ENCODE measurements at regions not wholly inside any gene's neighbourhood (a gene's known extent, or its start where the extent isn't known, plus 50 kb on each side); places are given as distances from the start of the nearest gene placed in this dataset.

GRCh38 chr16:64149756-64150155 is 972.1 kb downstream of the CDH11 start:
- no peaks in the 10 kb centered on the region for H3K9me2 ChIP-seq (replicated peaks; ENCODE audit: insufficient read depth, low read length)
- H3K27ac ChIP-seq (ENCODE audit: low read length) = no peak overlapping the region
- no peaks in the 10 kb centered on the region for H3K79me2 ChIP-seq (ENCODE audit: low read length)
- H3K36me3 ChIP-seq (replicated peaks; ENCODE audit: insufficient read depth, low read length) = no peaks in the 10 kb centered on the region
- DNase-seq = no peak
- no peak overlapping the region for H3K4me2 ChIP-seq (ENCODE audit: low read depth, low read length)
- no peaks in the 10 kb centered on the region for H3K4me1 ChIP-seq (ENCODE audit: low read length)
- no peak overlapping the region for H2AFZ ChIP-seq (ENCODE audit: low read length)
- no peak overlapping the region for H3K9ac ChIP-seq (ENCODE audit: low read length)
- no peaks in the 10 kb centered on the region for H3K27me3 ChIP-seq (replicated peaks; ENCODE audit: insufficient read depth, low read length)
- H4K20me1 ChIP-seq (ENCODE audit: insufficient read depth, low read length) = no peaks in the 10 kb centered on the region
- H3F3A ChIP-seq (ENCODE audit: insufficient read depth, low read length) = no peaks in the 10 kb centered on the region
- H3K9me3 ChIP-seq (replicated peaks; ENCODE audit: insufficient read depth, low read length) = no peaks in the 10 kb centered on the region
- H3K4me3 ChIP-seq (ENCODE audit: low read length) = no peak overlapping the region
- TF ChIP-seq EZH2 (optimal IDR thresholded peaks at IDR 0.05; ENCODE audit: low read depth, low read length) (no peak), EZH2phosphoT487 (IDR thresholded peaks at IDR 0.05; ENCODE audit: low read length) (no peak), CTCF (IDR thresholded peaks at IDR 0.05; ENCODE audit: low read length) (no peak)

- no peaks in the 10 kb centered on the region for H3K9me2 ChIP-seq (replicated peaks; ENCODE audit: insufficient read depth, low read length)
- no peaks in the 10 kb centered on the region for H3K79me2 ChIP-seq (ENCODE audit: low read length)
- no peak overlapping the region for H3K4me2 ChIP-seq (ENCODE audit: low read depth, low read length)
- no peak overlapping the region for H3K4me3 ChIP-seq (ENCODE audit: low read length)
- no peaks in the 10 kb centered on the region for H3K4me1 ChIP-seq (ENCODE audit: low read length)
- no peak for DNase-seq
- H3F3A ChIP-seq (ENCODE audit: insufficient read depth, low read length) = no peaks in the 10 kb centered on the region
- H4K20me1 ChIP-seq (ENCODE audit: insufficient read depth, low read length) = no peaks in the 10 kb centered on the region
- H3K36me3 ChIP-seq (replicated peaks; ENCODE audit: insufficient read depth, low read length) = no peaks in the 10 kb centered on the region
- H3K27ac ChIP-seq (ENCODE audit: low read length) = no peak overlapping the region
- no peak overlapping the region for H3K9ac ChIP-seq (ENCODE audit: low read length)
- no peaks in the 10 kb centered on the region for H3K9me3 ChIP-seq (replicated peaks; ENCODE audit: insufficient read depth, low read length)
- no peaks in the 10 kb centered on the region for H3K27me3 ChIP-seq (replicated peaks; ENCODE audit: insufficient read depth, low read length)
- no peak for TF ChIP-seq EZH2 (optimal IDR thresholded peaks at IDR 0.05; ENCODE audit: low read depth, low read length)
- no peak for TF ChIP-seq EZH2phosphoT487 (IDR thresholded peaks at IDR 0.05; ENCODE audit: low read length)
- TF ChIP-seq CTCF (IDR thresholded peaks at IDR 0.05; ENCODE audit: low read length) = no peak
- no peak overlapping the region for H2AFZ ChIP-seq (ENCODE audit: low read length)
These were observed 973.5 kb downstream of the CDH11 start for GRCh38 chr16:64148356-64148755.

- Histone ChIP-seq H3K79me2 (ENCODE audit: low read length) (no peaks in the 10 kb centered on the region), H3K4me3 (ENCODE audit: low read length) (no peak overlapping the region), H3K9me3 (replicated peaks; ENCODE audit: insufficient read depth, low read length) (no peaks in the 10 kb centered on the region), H3K36me3 (replicated peaks; ENCODE audit: insufficient read depth, low read length) (no peaks in the 10 kb centered on the region), H2AFZ (ENCODE audit: low read length) (no peak overlapping the region), H3K9me2 (replicated peaks; ENCODE audit: insufficient read depth, low read length) (no peaks in the 10 kb centered on the region), H3K4me1 (ENCODE audit: low read length) (no peaks in the 10 kb centered on the region), H3F3A (ENCODE audit: insufficient read depth, low read length) (no peaks in the 10 kb centered on the region), H3K4me2 (ENCODE audit: low read depth, low read length) (no peak overlapping the region), H3K9ac (ENCODE audit: low read length) (no peak overlapping the region), H4K20me1 (ENCODE audit: insufficient read depth, low read length) (no peaks in the 10 kb centered on the region), H3K27me3 (replicated peaks; ENCODE audit: insufficient read depth, low read length) (no peaks in the 10 kb centered on the region), H3K27ac (ENCODE audit: low read length) (no peak overlapping the region)
- TF ChIP-seq EZH2phosphoT487 (IDR thresholded peaks at IDR 0.05; ENCODE audit: low read length) (no peak), EZH2 (optimal IDR thresholded peaks at IDR 0.05; ENCODE audit: low read depth, low read length) (no peak), CTCF (IDR thresholded peaks at IDR 0.05; ENCODE audit: low read length) (no peak)
- no peak for DNase-seq
These were observed 973.9 kb downstream of the CDH11 start for GRCh38 chr16:64147941-64148340.
